Heart left ventricle (tissue), 13 donors: ENCODE measurements at regions not wholly inside any gene's neighbourhood (a gene's known extent, or its start where the extent isn't known, plus 50 kb on each side); places are given as distances from the start of the nearest gene placed in this dataset.

Experiments
- CTCF ChIP-seq, 12 donors: fragments of 200-600 bp; sonication (generic) in 4 of 12; IDR thresholded peaks; one replicate each; pipeline versions ENCODE4 v1.5.0 to v1.8.0; 2018 to 2022; ENCODE audit warnings: antibody characterized with exemption in 12 of 12, mild to moderate bottlenecking in 5 of 12
- POLR2A ChIP-seq, 2 donors: fragments of 450-650 bp; IDR thresholded peaks; one replicate each; pipeline ENCODE4 v1.6.1; 2017; ENCODE audit warnings: antibody characterized with exemption in 2 of 2, mild to moderate bottlenecking in 2 of 2, moderate library complexity in 2 of 2
- donor health status: ischemic (EF 13 %, LVEDD 7.1; RV severe dilation, severe dysfunction).
- donor health status: DM: no; HTN: yes; CAD: no.
- donor health status: DM: no; HTN: no; CAD: no.
- donor health status: ischemic (EF 25% LVEDD 6.9; RV normal size, moderate dysfunction).
- donor health status: ischemic (EF 25% LVEDD 5.7; RV mildly dilated, moderate dysfunction).
- donor health status: ischemic (EF 35%, LVEDD 5.7; RV mildly dilated, moderate dysfunction).
- donor health status: nonischemic (EF 11% LVEDD 7.7; RV severe dilation, severe dysfunction).
- donor health status: DM: yes; HTN: yes; CAD: no.
- donor health status: PGD.
- donor health status: ischemic (EF 29% LVEDD 5.4; RV normal size, mild dysfunction).
- donor health status: nonischemic (EF 23%, LVEDD 6.1; RV moderate dilation, normal function).

- TF ChIP-seq CTCF (IDR thresholded peaks at IDR 0.05) (no peak), POLR2A (IDR thresholded peaks at IDR 0.05) (no peak)
These were observed 211.1 kb upstream of the STT3B start for GRCh38 chr3:31321620-31322019.
